ENCODE measurements at regions not wholly inside any gene's neighbourhood (a gene's known extent, or its start where the extent isn't known, plus 50 kb on each side); places are given as distances from the start of the nearest gene placed in this dataset.

- ATAC-seq, result no peak
Measured at GRCh38 chr3:117322866-117323265, 613.3 kb downstream of the TUSC7 start.

GRCh38 chr3:117346901-117347300, 637.3 kb downstream of the TUSC7 start:
- ATAC-seq, result no peak

- no peak for ATAC-seq
Measured at GRCh38 chr3:117348884-117349283, 639.3 kb downstream of the TUSC7 start.

- ATAC-seq, result no peak
Measured at GRCh38 chr3:117349566-117349965, 640.0 kb downstream of the TUSC7 start.

- no peak for ATAC-seq
Measured at GRCh38 chr3:117350371-117350770, 640.8 kb downstream of the TUSC7 start.

GRCh38 chr3:117355566-117355965, 646.0 kb downstream of the TUSC7 start:
- no peak for ATAC-seq

- no peak for ATAC-seq
Measured at GRCh38 chr3:117356091-117356705, 646.6 kb downstream of the TUSC7 start.

- ATAC-seq, result no peak
Measured at GRCh38 chr3:117358717-117359314, 649.2 kb downstream of the TUSC7 start.

- no peak for ATAC-seq
Measured at GRCh38 chr3:117366574-117366973, 657.0 kb downstream of the TUSC7 start.

- ATAC-seq, result no peak
Measured at GRCh38 chr3:117367861-117368260, 658.3 kb downstream of the TUSC7 start.

GRCh38 chr3:117380631-117381030, 671.1 kb downstream of the TUSC7 start:
- ATAC-seq, result no peak

- ATAC-seq, result no peak
Measured at GRCh38 chr3:117393119-117393518, 683.5 kb downstream of the TUSC7 start.

- no peak for ATAC-seq
Measured at GRCh38 chr3:117398141-117398899, 688.7 kb downstream of the TUSC7 start.

GRCh38 chr3:117399311-117400078, 689.9 kb downstream of the TUSC7 start:
- ATAC-seq, result no peak

- no peak for ATAC-seq
Measured at GRCh38 chr3:117400303-117400702, 690.7 kb downstream of the TUSC7 start.

GRCh38 chr3:117404141-117404540, 694.6 kb downstream of the TUSC7 start:
- ATAC-seq, result no peak

- ATAC-seq, result no peak
Measured at GRCh38 chr3:117404730-117405129, 695.2 kb downstream of the TUSC7 start.

GRCh38 chr3:117405359-117405758, 695.8 kb downstream of the TUSC7 start:
- ATAC-seq, result no peak

- no peak for ATAC-seq
Measured at GRCh38 chr3:117407317-117407716, 697.7 kb downstream of the TUSC7 start.

- no peak for ATAC-seq
Measured at GRCh38 chr3:117408811-117409210, 699.2 kb downstream of the TUSC7 start.

GRCh38 chr3:117409256-117409655, 699.7 kb downstream of the TUSC7 start:
- no peak for ATAC-seq

- ATAC-seq, result no peak
Measured at GRCh38 chr3:117409701-117410459, 700.3 kb downstream of the TUSC7 start.
